Heart left ventricle (tissue), 16 donors: ENCODE measurements at regions not wholly inside any gene's neighbourhood (a gene's known extent, or its start where the extent isn't known, plus 50 kb on each side); places are given as distances from the start of the nearest gene placed in this dataset.

Experiments used
- ATAC-seq, 4 donors: fragments of 200-7000 bp; cut with Tn5 transposase; one replicate each; pipeline ENCODE4 v1.9.1; 2020 to 2022; ENCODE audit warnings: moderate library complexity in 4 of 4, mild to moderate bottlenecking in 3 of 4, moderate number of reproducible peaks in 1 of 4
- DNase-seq, 5 donors: peaks; one replicate each; pipeline ENCODE4 v3.0.0-alpha.2; 2020
- H3K27ac ChIP-seq, 12 donors: fragments of 200-600 bp; sonication (generic) in 4 of 12; one replicate each; pipeline versions ENCODE4 v1.5.0 to v1.8.0; 2016 to 2022; ENCODE audit warnings: mild to moderate bottlenecking in 2 of 12
- H3K27me3 ChIP-seq, 9 donors: fragments of 200-600 bp; sonication (generic) in 2 of 9; one replicate each; pipeline versions ENCODE4 v1.5.1 to v1.8.0; 2016 to 2022; ENCODE audit warnings: mild to moderate bottlenecking in 3 of 9
- H3K36me3 ChIP-seq, 9 donors: fragments of 200-600 bp; sonication (generic) in 2 of 9; one replicate each; pipeline versions ENCODE4 v1.5.0 to v1.8.0; 2018 to 2022; ENCODE audit warnings: mild to moderate bottlenecking in 2 of 9
- H3K4me1 ChIP-seq, 12 donors: fragments of 200-600 bp; sonication (generic) in 4 of 12; one replicate each; pipeline versions ENCODE4 v1.5.0 to v1.8.0; 2016 to 2022; ENCODE audit warnings: mild to moderate bottlenecking in 3 of 12
- H3K4me3 ChIP-seq, 12 donors: fragments of 200-600 bp; sonication (generic) in 4 of 12; one replicate each; pipeline versions ENCODE4 v1.5.0 to v1.8.0; 2017 to 2022; ENCODE audit warnings: mild to moderate bottlenecking in 9 of 12, moderate library complexity in 4 of 12
- H3K9me3 ChIP-seq, 12 donors: fragments of 200-600 bp; sonication (generic) in 4 of 12; one replicate each; pipeline versions ENCODE4 v1.5.0 to v1.8.0; 2016 to 2022; ENCODE audit warnings: mild to moderate bottlenecking in 1 of 12
- POLR2A ChIP-seq, 2 donors: fragments of 450-650 bp; IDR thresholded peaks; one replicate each; pipeline ENCODE4 v1.6.1; 2017; ENCODE audit warnings: antibody characterized with exemption in 2 of 2, mild to moderate bottlenecking in 2 of 2, moderate library complexity in 2 of 2
- WGBS, 4 donors: extraction: QIAGEN DNeasy Blood & Tissue Kit in 2 of 4; methylation state at CpG; one replicate each; pipeline versions ENCODE4 v1.1.5 to v1.1.7; 2013 to 2018; 5-methylcytosine and 5-hydroxymethylcytosine counted together
- intact Hi-C, 10 donors: fragments of 100-400 bp; cut with DNase I; formaldehyde crosslinking; loops; one replicate each; pipeline versions ENCODE4 v1.11.1 to v1.14.2; 2022
- TF ChIP-seq, protein P1 (sequence below), 12 donors: fragments of 200-600 bp; sonication (generic) in 4 of 12; IDR thresholded peaks; one replicate each; pipeline versions ENCODE4 v1.5.0 to v1.8.0; 2018 to 2022; ENCODE audit warnings: antibody characterized with exemption in 12 of 12, mild to moderate bottlenecking in 5 of 12
- donor health status: ischemic (EF 13 %, LVEDD 7.1; RV severe dilation, severe dysfunction).
- donor health status: healthy with polysubstance abuse.
- donor health status: DM: no; HTN: yes; CAD: no.
- donor health status: DM: no; HTN: no; CAD: no.
- donor health status: ischemic (EF 25% LVEDD 6.9; RV normal size, moderate dysfunction).
- donor health status: ischemic (EF 25% LVEDD 5.7; RV mildly dilated, moderate dysfunction).
- donor health status: healthy.
- donor health status: DM: yes; HTN: yes; CAD: no.
- donor health status: ischemic (EF 35%, LVEDD 5.7; RV mildly dilated, moderate dysfunction).
- donor health status: nonischemic (EF 11% LVEDD 7.7; RV severe dilation, severe dysfunction).
- donor health status: DM: yes; HTN: yes; CAD: no.
- donor health status: PGD.
- donor health status: ischemic (EF 29% LVEDD 5.4; RV normal size, mild dysfunction).
- donor health status: nonischemic (EF 23%, LVEDD 6.1; RV moderate dilation, normal function).

- Histone ChIP-seq H3K27ac (no peak overlapping the region), H3K4me3 (no peak overlapping the region), H3K4me1 (no peaks in the 10 kb centered on the region), H3K36me3 (no peaks in the 10 kb centered on the region), H3K9me3 (no peaks in the 10 kb centered on the region), H3K27me3 (peaks cover 0 to 39% (median 3%) of the 10 kb centered on the region in 9 donors)
- no peak for ATAC-seq
- intact Hi-C loops, result no loop called here
- 88 to 91% (median 90%) methylated on average over 5 of the region's 5 CpGs for WGBS, 4 donors
- no peak for TF ChIP-seq POLR2A (IDR thresholded peaks at IDR 0.05)
- DNase-seq, result no peak
Measured at GRCh38 chr13:112212533-112212932, 145.6 kb downstream of the SOX1 start.

DNA sequence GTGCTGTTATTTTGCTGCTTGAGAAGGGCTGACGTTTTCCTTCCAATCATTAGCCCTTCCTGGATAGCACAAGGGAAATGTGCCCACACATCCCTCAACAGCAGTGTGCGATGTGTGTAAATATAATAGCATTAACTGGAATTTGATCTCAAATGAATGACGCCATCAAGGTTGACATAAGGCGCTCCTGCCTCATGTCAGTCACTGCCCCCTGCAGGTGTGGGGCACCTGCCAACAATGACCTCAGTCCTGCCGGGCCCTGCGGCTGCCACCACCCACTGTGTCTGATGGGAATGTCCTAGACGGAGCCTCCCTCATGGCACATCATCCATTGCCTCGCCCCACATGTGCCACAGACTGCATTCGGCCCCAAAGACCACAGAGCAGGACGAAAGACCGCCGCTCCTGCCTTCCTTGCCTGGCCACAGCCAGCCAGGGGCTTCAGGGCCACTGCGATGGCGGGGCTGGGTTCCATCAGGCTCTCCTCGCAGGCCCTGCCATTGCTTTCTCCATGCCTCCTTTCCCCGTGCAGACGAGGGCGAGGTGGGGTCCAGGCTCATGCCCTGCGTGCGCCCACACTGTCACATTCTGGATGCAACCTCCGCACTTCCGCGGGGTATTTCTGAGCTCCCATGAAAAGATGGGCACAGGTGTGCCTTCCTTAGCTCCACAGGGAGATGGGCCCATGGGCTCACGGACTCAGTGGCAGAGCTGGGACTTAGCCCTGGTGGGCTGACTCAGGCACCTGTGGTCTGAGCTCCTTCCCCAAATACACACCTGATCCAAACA is 146.7 kb downstream of the SOX1 start:
- H3K27me3 ChIP-seq, result peaks cover 0 to 28% (median 0%) of the 10 kb centered on the region in 9 donors
- no peak overlapping the region for H3K4me3 ChIP-seq
- 82 to 90% (median 83%) methylated on average over 20 to 24 of the region's 24 CpGs for WGBS, 4 donors
- ATAC-seq (no peak), DNase-seq (no peak)
- no peak overlapping the region for H3K27ac ChIP-seq
- no peaks in the 10 kb centered on the region for H3K4me1 ChIP-seq
- H3K9me3 ChIP-seq, result no peaks in the 10 kb centered on the region
- intact Hi-C loops, result no loop called here
- no peaks in the 10 kb centered on the region for H3K36me3 ChIP-seq
- TF ChIP-seq POLR2A (IDR thresholded peaks at IDR 0.05), result no peak
- TF ChIP-seq, protein P1, sequence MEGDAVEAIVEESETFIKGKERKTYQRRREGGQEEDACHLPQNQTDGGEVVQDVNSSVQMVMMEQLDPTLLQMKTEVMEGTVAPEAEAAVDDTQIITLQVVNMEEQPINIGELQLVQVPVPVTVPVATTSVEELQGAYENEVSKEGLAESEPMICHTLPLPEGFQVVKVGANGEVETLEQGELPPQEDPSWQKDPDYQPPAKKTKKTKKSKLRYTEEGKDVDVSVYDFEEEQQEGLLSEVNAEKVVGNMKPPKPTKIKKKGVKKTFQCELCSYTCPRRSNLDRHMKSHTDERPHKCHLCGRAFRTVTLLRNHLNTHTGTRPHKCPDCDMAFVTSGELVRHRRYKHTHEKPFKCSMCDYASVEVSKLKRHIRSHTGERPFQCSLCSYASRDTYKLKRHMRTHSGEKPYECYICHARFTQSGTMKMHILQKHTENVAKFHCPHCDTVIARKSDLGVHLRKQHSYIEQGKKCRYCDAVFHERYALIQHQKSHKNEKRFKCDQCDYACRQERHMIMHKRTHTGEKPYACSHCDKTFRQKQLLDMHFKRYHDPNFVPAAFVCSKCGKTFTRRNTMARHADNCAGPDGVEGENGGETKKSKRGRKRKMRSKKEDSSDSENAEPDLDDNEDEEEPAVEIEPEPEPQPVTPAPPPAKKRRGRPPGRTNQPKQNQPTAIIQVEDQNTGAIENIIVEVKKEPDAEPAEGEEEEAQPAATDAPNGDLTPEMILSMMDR (IDR thresholded peaks at IDR 0.05), result no peak

DNA sequence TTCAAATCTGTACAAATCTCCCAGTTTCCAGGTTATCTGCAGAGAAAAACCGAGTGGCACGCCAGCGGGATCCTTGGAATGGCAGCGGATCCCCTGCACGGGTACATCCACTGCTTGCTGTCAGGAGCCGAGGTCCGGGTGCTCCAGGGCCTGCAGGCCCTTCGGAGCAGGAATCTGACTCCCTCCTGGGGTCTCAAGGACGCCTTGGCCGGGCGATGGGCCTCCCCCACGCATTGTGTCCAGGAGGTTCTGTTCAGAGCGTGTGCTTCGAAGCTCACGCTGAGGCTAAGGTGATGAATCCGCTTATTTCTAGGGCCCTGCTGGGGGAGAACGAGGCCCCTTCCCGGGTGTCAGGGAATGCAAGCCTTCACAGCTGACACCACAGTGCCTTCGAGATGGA is 148.9 kb downstream of the SOX1 start:
- 60 to 66% (median 64%) methylated on average over 13 to 19 of the region's 19 CpGs for WGBS, 4 donors
- H3K27ac ChIP-seq, result no peak overlapping the region
- DNase-seq (no peak), ATAC-seq (no peak)
- no peak overlapping the region for H3K4me3 ChIP-seq
- H3K9me3 ChIP-seq, result no peaks in the 10 kb centered on the region
- H3K27me3 ChIP-seq, result peaks cover 0 to 27% (median 0%) of the 10 kb centered on the region in 9 donors
- no peaks in the 10 kb centered on the region for H3K4me1 ChIP-seq
- H3K36me3 ChIP-seq, result no peaks in the 10 kb centered on the region
- TF ChIP-seq, protein P1 (IDR thresholded peaks at IDR 0.05), result no peak
- TF ChIP-seq POLR2A (IDR thresholded peaks at IDR 0.05), result no peak
- intact Hi-C loops, result no loop called here

- H3K27me3 ChIP-seq, result peaks cover 0 to 27% (median 0%) of the 10 kb centered on the region in 9 donors
- 78 to 96% (median 85%) methylated on average over 7 of the region's 7 CpGs for WGBS, 4 donors
- DNase-seq, result no peak
- H3K4me3 ChIP-seq, result no peak overlapping the region
- no peaks in the 10 kb centered on the region for H3K9me3 ChIP-seq
- intact Hi-C loops, result no loop called here
- no peak for TF ChIP-seq POLR2A (IDR thresholded peaks at IDR 0.05)
- TF ChIP-seq, protein P1 (IDR thresholded peaks at IDR 0.05), result no peak
- no peak for ATAC-seq
- no peaks in the 10 kb centered on the region for H3K4me1 ChIP-seq
- no peaks in the 10 kb centered on the region for H3K36me3 ChIP-seq
- H3K27ac ChIP-seq, result no peak overlapping the region
Measured at GRCh38 chr13:112217431-112217830, 150.5 kb downstream of the SOX1 start.
